IPS-18a (cell line): ENCODE measurements at regions not wholly inside any gene's neighbourhood (a gene's known extent, or its start where the extent isn't known, plus 50 kb on each side); places are given as distances from the start of the nearest gene placed in this dataset.
"Not testable (repeated sequence)": the region's sequence is repeated elsewhere in the genome, so short reads cannot be mapped to it uniquely, and the experiment has no call there.

ENCODE experiments used
- H3K27ac ChIP-seq: one replicate; pipeline ENCODE4 v1.5.1; 2013; ENCODE audit warnings: low read length
- H3K27me3 ChIP-seq: one replicate; pipeline ENCODE4 v1.6.1; 2013; ENCODE audit warnings: mild to moderate bottlenecking, low read length; ENCODE audit not compliant: control insufficient read depth, insufficient read depth
- H3K36me3 ChIP-seq: one replicate; pipeline ENCODE4 v1.6.1; 2013; ENCODE audit warnings: low read depth, low read length; ENCODE audit not compliant: control insufficient read depth
- H3K4me1 ChIP-seq: one replicate; pipeline ENCODE4 v1.6.1; 2013; ENCODE audit warnings: low read depth, low read length; ENCODE audit not compliant: control insufficient read depth
- H3K4me3 ChIP-seq: one replicate; pipeline ENCODE4 v1.5.1; 2013; ENCODE audit warnings: low read length
- H3K9ac ChIP-seq: one replicate; pipeline ENCODE4 v1.6.1; 2013; ENCODE audit warnings: mild to moderate bottlenecking, low read length, moderate library complexity
- H3K9me3 ChIP-seq: one replicate; pipeline ENCODE4 v1.6.1; 2013; ENCODE audit warnings: low read depth, low read length; ENCODE audit not compliant: control insufficient read depth

DNA sequence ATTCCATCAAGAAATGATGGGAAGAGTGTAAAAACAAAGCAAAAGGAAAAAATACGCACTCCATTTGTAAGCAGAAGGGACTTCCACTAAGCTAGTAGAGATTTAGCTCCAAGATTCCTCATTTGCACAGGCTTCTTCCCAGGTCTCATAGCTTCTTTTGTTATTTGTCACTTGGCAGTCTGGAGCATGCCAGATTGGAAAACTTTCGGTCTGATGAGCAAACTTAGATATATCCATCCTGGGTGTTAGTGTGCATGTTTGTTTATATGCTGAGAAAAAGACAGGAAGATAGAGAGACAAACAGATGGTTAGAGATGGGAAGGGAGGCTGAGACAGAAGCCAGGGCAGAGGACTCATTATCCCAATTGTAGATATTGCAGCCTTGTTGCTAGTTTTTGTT lies 1644.5 kb upstream of the NUDT12 start:
- H3K9ac ChIP-seq, result no peak overlapping the region
- H3K9me3 ChIP-seq, result no peaks in the 10 kb centered on the region
- no peaks in the 10 kb centered on the region for H3K27me3 ChIP-seq
- no peak overlapping the region for H3K4me3 ChIP-seq
- H3K36me3 ChIP-seq, result no peaks in the 10 kb centered on the region
- H3K27ac ChIP-seq, result no peak overlapping the region
- no peaks in the 10 kb centered on the region for H3K4me1 ChIP-seq

DNA sequence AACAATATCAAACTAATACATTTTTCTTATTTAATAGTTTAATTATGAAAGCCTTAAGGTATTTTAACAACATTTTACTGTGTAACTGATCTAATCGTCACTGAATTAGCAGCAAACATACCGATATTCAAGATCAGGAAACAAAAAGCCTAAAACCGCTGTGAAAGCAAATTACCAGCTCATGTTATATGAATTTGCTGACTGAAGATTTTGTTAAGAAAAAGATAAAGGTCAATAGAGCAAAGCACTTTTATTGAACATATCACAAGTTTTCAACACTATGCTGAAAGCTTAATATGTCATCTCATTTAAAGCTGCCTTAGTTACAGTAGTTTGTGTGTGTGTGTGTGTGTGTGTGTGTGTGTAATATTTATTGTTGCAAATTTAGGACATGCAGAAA lies 1634.9 kb upstream of the NUDT12 start:
- no peak overlapping the region for H3K9ac ChIP-seq
- no peaks in the 10 kb centered on the region for H3K4me1 ChIP-seq
- H3K27ac ChIP-seq, result no peak overlapping the region
- no peak overlapping the region for H3K4me3 ChIP-seq
- no peaks in the 10 kb centered on the region for H3K27me3 ChIP-seq
- no peaks in the 10 kb centered on the region for H3K9me3 ChIP-seq
- H3K36me3 ChIP-seq, result no peaks in the 10 kb centered on the region

DNA sequence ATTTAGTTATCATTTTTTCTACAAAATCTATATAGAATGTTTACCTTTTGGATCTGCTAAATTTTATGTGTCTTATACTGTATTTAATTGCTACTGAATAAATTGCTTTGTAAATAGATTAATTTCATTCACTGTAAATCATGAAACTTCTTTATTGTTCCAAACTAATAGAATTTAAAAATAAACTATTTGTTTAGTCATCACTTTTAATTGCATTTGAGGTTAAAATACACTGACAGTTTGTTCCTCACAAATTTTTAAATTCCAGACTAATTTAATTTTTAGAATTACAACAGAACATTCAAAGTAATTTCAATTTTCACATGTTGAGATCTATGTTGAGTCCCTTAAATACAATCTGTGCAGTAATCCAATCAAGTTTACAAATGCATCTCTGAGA lies 1633.2 kb upstream of the NUDT12 start:
- Histone ChIP-seq H3K27ac (no peak overlapping the region), H3K9ac (no peak overlapping the region), H3K4me3 (no peak overlapping the region), H3K36me3 (no peaks in the 10 kb centered on the region), H3K9me3 (no peaks in the 10 kb centered on the region), H3K4me1 (no peaks in the 10 kb centered on the region), H3K27me3 (no peaks in the 10 kb centered on the region)

DNA sequence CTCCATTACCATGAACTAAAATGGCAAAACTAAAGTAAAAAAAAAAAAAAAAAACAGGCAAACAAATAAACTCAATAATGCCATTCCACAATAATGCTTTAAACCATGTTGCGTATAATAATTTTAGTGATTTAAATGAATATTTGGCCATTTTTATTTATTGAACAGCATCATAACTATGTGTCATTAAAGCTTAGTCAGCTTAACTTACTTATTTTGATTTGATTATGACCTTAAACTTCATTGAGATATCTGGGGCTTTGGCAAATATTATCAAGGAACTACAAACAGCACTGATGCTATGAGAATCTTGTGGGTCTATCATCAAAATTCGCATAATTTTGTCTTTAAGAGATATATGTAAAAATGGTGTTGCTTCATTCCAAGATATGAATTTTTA lies 1610.3 kb upstream of the NUDT12 start:
- H3K4me1 ChIP-seq, result no peaks in the 10 kb centered on the region
- H3K4me3 ChIP-seq, result no peak overlapping the region
- H3K27me3 ChIP-seq, result no peaks in the 10 kb centered on the region
- no peaks in the 10 kb centered on the region for H3K36me3 ChIP-seq
- H3K9ac ChIP-seq, result no peak overlapping the region
- no peaks in the 10 kb centered on the region for H3K9me3 ChIP-seq
- H3K27ac ChIP-seq, result no peak overlapping the region

DNA sequence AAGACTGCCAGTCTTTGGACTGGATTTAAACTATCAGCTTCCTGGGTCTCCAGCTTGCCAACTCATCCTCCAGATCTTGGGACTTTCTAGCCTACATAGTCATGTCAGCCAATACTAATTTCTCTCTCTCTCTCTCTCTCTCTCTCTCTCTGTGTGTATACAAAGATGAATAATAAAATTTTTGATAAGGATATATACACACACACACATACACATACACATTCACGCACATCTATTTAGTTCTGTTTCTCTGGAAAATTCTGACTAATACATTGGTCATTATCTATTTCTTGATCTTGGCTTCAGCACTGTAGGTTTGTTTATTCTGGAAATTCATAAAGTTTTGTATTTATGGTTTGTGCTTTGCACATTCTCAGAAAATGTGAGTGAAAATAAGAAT lies 1606.2 kb upstream of the NUDT12 start:
- H3K4me1 ChIP-seq, result no peaks in the 10 kb centered on the region
- no peaks in the 10 kb centered on the region for H3K9me3 ChIP-seq

DNA sequence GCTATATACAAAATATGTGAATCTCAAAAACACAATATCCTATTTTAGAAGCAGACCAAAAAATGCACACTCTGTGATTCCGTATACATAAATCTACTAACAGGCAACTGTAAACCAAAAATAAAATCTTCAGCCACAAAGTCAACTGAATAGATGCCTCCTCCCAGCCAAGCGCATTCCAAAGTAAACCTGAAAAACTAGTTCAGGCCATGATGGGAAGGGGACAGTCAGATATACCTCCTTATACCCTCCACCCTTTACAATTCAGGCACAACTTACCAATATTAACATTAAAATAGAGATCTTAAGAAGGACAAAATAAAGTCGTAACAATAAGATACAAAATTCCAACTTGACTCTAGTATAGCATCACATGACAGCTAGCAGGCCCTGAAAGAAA lies 1604.5 kb upstream of the NUDT12 start:
- Histone ChIP-seq H3K4me1 (no peaks in the 10 kb centered on the region), H3K27me3 (no peaks in the 10 kb centered on the region), H3K27ac (no peak overlapping the region), H3K9ac (no peak overlapping the region), H3K4me3 (no peak overlapping the region), H3K9me3 (no peaks in the 10 kb centered on the region), H3K36me3 (no peaks in the 10 kb centered on the region)

More for the DNA sequence above, 1606.2 kb upstream of the NUDT12 start:
- H3K27me3 ChIP-seq, result no peaks in the 10 kb centered on the region
- no peak overlapping the region for H3K9ac ChIP-seq
- H3K27ac ChIP-seq, result no peak overlapping the region
- no peak overlapping the region for H3K4me3 ChIP-seq
- H3K36me3 ChIP-seq, result no peaks in the 10 kb centered on the region

DNA sequence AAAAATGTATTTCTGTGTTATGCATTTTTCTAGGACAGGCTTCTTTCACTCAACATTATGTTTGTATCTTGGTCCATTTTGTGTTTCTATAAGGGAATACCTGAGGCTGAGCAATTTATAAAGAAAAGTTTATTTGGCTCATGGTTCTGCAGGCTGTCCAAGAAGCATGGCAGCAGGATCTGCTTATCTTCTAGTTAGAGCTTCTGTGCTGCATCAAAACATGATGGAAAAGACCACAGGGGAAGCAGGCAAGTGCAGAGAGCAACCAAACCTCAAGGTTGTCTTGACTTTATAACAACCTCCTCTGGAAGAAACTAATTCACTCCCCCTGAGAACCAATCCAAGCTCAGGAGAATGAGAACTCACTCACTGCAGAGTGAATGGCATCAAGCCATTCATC lies 1601.0 kb upstream of the NUDT12 start:
- no peaks in the 10 kb centered on the region for H3K4me1 ChIP-seq

DNA sequence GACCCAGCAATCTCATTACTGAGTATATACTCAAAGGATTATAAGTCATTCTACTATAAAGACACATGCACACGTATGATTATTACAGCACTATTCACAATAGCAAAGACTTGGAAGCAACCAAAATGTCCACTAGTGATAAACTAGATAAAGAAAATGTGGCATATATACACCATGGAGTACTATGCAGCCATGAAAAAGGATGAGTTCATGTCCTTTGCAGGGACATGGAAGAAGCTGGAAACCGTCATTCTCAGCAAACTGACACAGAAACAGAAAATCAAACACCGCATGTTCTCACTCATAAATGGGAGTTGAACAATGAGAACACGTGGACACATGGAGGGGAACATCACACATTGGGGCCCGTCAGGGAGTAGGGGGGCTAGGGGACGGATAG lies 1600.0 kb upstream of the NUDT12 start:
- H3K9ac ChIP-seq, result not testable (repeated sequence)

More for the DNA sequence above, 1601.0 kb upstream of the NUDT12 start:
- H3K27me3 ChIP-seq, result no peaks in the 10 kb centered on the region
- no peaks in the 10 kb centered on the region for H3K36me3 ChIP-seq
- H3K9me3 ChIP-seq, result no peaks in the 10 kb centered on the region
- no peak overlapping the region for H3K27ac ChIP-seq
- no peak overlapping the region for H3K4me3 ChIP-seq
- H3K9ac ChIP-seq, result no peak overlapping the region

DNA sequence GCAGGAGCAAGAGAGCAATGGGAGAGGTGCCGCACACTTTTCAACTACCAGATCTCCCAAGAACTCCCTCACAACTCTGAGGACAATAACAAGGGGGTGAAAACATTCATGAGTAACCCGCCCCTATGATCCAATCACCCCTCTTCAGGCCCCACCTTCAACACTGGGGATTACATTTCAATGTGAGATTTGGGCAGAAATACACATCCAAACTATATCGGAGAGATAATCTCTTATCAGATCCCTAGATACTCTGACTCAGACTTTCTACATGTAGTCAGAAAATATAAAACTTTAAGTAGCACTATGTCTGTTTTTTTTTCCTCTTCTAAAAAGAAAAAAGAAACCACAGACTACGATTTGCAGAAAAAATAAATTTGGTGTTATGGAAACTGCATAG lies 1595.9 kb upstream of the NUDT12 start:
- H3K27me3 ChIP-seq, result no peaks in the 10 kb centered on the region
- no peaks in the 10 kb centered on the region for H3K4me1 ChIP-seq
- H3K9me3 ChIP-seq, result no peaks in the 10 kb centered on the region
- no peak overlapping the region for H3K9ac ChIP-seq
- H3K36me3 ChIP-seq, result no peaks in the 10 kb centered on the region
- H3K27ac ChIP-seq, result no peak overlapping the region
- no peak overlapping the region for H3K4me3 ChIP-seq

More for the DNA sequence above, 1600.0 kb upstream of the NUDT12 start:
- not testable (repeated sequence) for H3K4me1 ChIP-seq, H3K4me3 ChIP-seq, H3K9me3 ChIP-seq, H3K36me3 ChIP-seq, H3K27me3 ChIP-seq, H3K27ac ChIP-seq

DNA sequence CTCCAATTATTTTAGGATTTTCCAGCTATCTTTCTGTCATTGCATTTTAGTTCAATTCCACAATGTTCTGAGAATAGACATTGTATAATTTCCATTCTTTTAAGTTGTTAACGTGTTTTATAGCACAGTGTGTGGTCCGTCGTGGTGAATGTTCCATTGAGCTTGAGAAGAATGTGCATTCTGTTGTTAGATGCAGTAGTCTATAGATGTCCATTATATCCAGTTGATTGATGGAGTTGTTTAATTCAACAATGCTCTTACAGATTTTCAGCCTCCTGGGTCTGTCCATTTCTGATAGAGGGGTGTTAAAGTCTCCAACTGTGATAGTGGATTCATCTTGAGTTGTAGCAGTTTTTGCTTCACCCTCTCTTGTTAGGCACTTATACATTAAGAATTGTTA lies 1587.7 kb upstream of the NUDT12 start:
- Histone ChIP-seq H3K4me1 (no peaks in the 10 kb centered on the region), H3K9ac (no peak overlapping the region), H3K9me3 (no peaks in the 10 kb centered on the region), H3K36me3 (no peaks in the 10 kb centered on the region), H3K27me3 (no peaks in the 10 kb centered on the region), H3K27ac (no peak overlapping the region), H3K4me3 (no peak overlapping the region)

DNA sequence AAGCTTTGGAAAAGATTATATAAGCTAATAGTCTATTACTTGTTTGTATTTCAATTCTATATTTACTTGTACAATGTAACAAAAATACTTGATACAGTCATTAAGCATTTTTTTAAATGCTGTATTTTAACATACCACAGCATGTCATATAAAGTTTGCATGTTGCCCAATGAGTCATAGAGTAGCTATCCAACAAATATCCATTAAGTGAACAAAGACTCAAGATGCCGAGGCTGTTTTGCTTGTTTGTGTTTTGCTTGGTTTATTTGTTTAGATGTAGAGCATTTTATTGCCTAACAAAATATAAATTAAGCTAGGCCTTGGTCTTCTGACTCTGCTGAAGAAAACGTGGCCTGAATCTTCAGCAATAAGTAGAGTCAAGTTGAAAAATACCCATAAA lies 1584.3 kb upstream of the NUDT12 start:
- no peak overlapping the region for H3K4me3 ChIP-seq
- H3K27me3 ChIP-seq, result no peaks in the 10 kb centered on the region

DNA sequence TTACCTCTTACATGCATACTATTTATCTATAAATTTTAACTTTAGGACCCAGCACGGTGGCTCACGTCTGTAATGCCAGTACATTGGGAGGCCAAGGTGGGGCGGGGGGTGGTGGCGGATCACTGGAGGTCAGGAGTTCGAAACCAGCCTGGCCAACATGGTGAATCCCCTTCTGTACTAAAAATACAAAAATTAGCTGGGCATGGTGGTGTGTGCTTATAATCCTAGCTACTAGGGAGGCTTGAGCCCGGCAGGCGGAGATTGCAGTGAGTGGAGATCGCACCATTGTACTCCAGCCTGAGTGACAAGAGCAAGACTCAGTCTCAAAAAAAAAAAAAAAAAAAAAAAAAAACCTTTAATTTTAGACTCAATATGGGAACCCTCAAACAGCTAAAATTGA lies 1582.6 kb upstream of the NUDT12 start:
- Histone ChIP-seq H3K4me1 (no peaks in the 10 kb centered on the region), H3K9me3 (no peaks in the 10 kb centered on the region), H3K27me3 (no peaks in the 10 kb centered on the region), H3K4me3 (no peak overlapping the region), H3K36me3 (no peaks in the 10 kb centered on the region), H3K27ac (no peak overlapping the region), H3K9ac (no peak overlapping the region)

More for the DNA sequence above, 1584.3 kb upstream of the NUDT12 start:
- no peak overlapping the region for H3K9ac ChIP-seq
- H3K9me3 ChIP-seq, result no peaks in the 10 kb centered on the region
- H3K4me1 ChIP-seq, result no peaks in the 10 kb centered on the region
- no peaks in the 10 kb centered on the region for H3K36me3 ChIP-seq
- H3K27ac ChIP-seq, result no peak overlapping the region
